Aorta (tissue), 5 donors: ENCODE measurements at regions not wholly inside any gene's neighbourhood (a gene's known extent, or its start where the extent isn't known, plus 50 kb on each side); places are given as distances from the start of the nearest gene placed in this dataset.

Experiments used
- ATAC-seq: fragments of 200-7000 bp; cut with Tn5 transposase; one replicate; pipeline ENCODE4 v1.9.1; 2022; ENCODE audit warnings: moderate library complexity; ENCODE audit not compliant: low FRiP score
- DNase-seq, 2 donors: peaks; one replicate each; pipeline ENCODE4 v3.0.0-alpha.2; 2020
- H3K27ac ChIP-seq, 2 donors: one replicate each; pipeline ENCODE4 v1.5.1; 2013; ENCODE audit warnings: low read length in 2 of 2, mild to moderate bottlenecking in 2 of 2, moderate library complexity in 2 of 2, control low read depth in 1 of 2, inconsistent platforms in 1 of 2, low read depth in 1 of 2
- H3K27me3 ChIP-seq, 2 donors: one replicate each; pipeline ENCODE4 v1.6.1; 2013; ENCODE audit warnings: control low read depth in 1 of 2, low read length in 1 of 2, mild to moderate bottlenecking in 1 of 2, moderate library complexity in 1 of 2; ENCODE audit not compliant: insufficient read depth in 2 of 2, control insufficient read depth in 1 of 2
- H3K36me3 ChIP-seq, 2 donors: one replicate each; pipeline ENCODE4 v1.6.1; 2013; ENCODE audit warnings: control low read depth in 1 of 2, low read length in 1 of 2, mild to moderate bottlenecking in 1 of 2; ENCODE audit not compliant: insufficient read depth in 2 of 2, control insufficient read depth in 1 of 2
- H3K4me1 ChIP-seq, 2 donors: one replicate each; pipeline ENCODE4 v1.6.1; 2013; ENCODE audit warnings: low read length in 2 of 2, control low read depth in 1 of 2, mild to moderate bottlenecking in 1 of 2, moderate library complexity in 1 of 2; ENCODE audit not compliant: insufficient read depth in 2 of 2, control insufficient read depth in 1 of 2
- H3K4me3 ChIP-seq, 2 donors: one replicate each; pipeline ENCODE4 v1.5.1; 2013; ENCODE audit warnings: low read length in 2 of 2, control low read depth in 1 of 2, mild to moderate bottlenecking in 1 of 2
- H3K9me3 ChIP-seq: one replicate; pipeline ENCODE4 v1.6.1; 2013; ENCODE audit warnings: mild to moderate bottlenecking, low read length; ENCODE audit not compliant: control insufficient read depth
- WGBS, 2 donors: extraction: QIAGEN DNeasy Blood & Tissue Kit; methylation state at CpG; one replicate each; pipeline ENCODE4 v1.1.7; 2013; 5-methylcytosine and 5-hydroxymethylcytosine counted together
- intact Hi-C, 2 donors: fragments of 100-400 bp; cut with DNase I; formaldehyde crosslinking; loops; one replicate each; pipeline versions ENCODE4 v1.14.2 to v1.15.0; 2022
- donor health status: healthy with polysubstance abuse.
- donor health status: Bipolar disorder and iron deficiency.
- donor health status: DM: no; HTN: no; CAD: no.
- donor health status: DM: no; HTN: no; CAD: no.
- donor health status: DM: yes; HTN: yes; CAD: no.

GRCh38 chr5:38070304-38070950 lies 187.9 kb upstream of the EGFLAM start:
- H3K4me3 ChIP-seq: no peak overlapping the region
- 88 to 93% methylated on average over 6 of the region's 6 CpGs for WGBS, 2 donors
- DNase-seq (no peak), ATAC-seq (no peak)
- H3K4me1 ChIP-seq: no peaks in the 10 kb centered on the region
- peaks cover 1% of the 10 kb centered on the region for H3K9me3 ChIP-seq
- intact Hi-C loops: no loop called here
- no peak overlapping the region for H3K27ac ChIP-seq
- no peaks in the 10 kb centered on the region for H3K36me3 ChIP-seq
- no peaks in the 10 kb centered on the region for H3K27me3 ChIP-seq

GRCh38 chr5:38069360-38069759 lies 189.0 kb upstream of the EGFLAM start:
- Histone ChIP-seq H3K27ac (no peak overlapping the region), H3K4me3 (no peak overlapping the region), H3K4me1 (no peaks in the 10 kb centered on the region), H3K36me3 (no peaks in the 10 kb centered on the region), H3K27me3 (no peaks in the 10 kb centered on the region), H3K9me3 (peaks cover under 1% of the 10 kb centered on the region)
- ATAC-seq: no peak
- DNase-seq: no peak
- WGBS, 2 donors: 74 to 78% methylated on average over 3 of the region's 3 CpGs
- intact Hi-C loops: no loop called here

DNA sequence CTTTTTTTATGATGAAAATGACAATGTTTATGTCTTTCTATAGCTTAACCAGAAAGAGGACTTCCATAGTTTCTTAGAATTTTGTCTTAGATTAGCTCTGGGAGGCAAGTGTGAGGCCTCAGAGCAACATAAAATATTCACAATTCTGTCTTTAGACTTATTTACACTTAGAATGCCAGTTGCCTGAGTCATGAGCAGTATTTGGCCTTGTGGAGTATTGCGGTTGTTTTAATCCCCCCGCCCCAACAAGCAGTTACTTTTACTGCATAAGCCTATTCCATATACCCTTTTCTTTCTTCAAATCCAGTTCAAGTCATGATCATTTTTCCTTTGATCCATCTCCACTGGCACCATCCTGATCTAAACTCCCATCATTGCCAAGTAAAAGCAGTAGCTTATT lies 198.0 kb upstream of the EGFLAM start:
- Histone ChIP-seq H3K4me3 (no peak overlapping the region), H3K4me1 (no peaks in the 10 kb centered on the region), H3K27ac (no peak overlapping the region), H3K36me3 (no peaks in the 10 kb centered on the region), H3K27me3 (peaks cover 0 to 2% of the 10 kb centered on the region in 2 donors), H3K9me3 (no peaks in the 10 kb centered on the region)
- 10 to 21% methylated on average over 2 of the region's 2 CpGs for WGBS, 2 donors
- intact Hi-C loops: no loop called here
- DNase-seq (no peak), ATAC-seq (no peak)

DNA sequence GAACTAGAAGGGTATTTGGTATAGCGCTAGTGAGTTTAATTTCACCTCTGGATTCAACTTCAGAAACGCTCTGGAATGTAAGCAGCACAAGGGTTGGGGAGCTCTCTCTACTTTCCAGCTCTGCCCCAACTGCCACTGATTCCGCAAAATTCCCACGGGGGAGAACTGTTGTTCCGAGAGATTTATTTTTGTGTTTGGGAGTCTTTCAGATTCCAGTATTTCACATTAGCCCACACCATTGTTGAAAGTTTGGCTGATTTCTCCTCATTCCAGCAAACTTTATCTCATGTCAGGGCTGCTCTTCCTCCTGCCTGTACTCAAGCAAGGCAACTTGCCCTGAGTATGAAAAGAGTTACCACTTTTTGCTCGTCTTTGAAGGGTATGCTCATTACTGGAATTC lies 198.5 kb upstream of the EGFLAM start:
- H3K27me3 ChIP-seq: peaks cover 0 to 2% of the 10 kb centered on the region in 2 donors
- no peaks in the 10 kb centered on the region for H3K36me3 ChIP-seq
- no peak for ATAC-seq
- H3K4me1 ChIP-seq: no peaks in the 10 kb centered on the region
- WGBS, 2 donors: 13 to 34% methylated on average over 6 of the region's 6 CpGs
- peaks cover 1% of the 10 kb centered on the region for H3K9me3 ChIP-seq
- H3K27ac ChIP-seq: no peak overlapping the region
- intact Hi-C loops: no loop called here
- DNase-seq: no peak
- H3K4me3 ChIP-seq: no peak overlapping the region

- ATAC-seq (no peak), DNase-seq (no peak)
- no peak overlapping the region for H3K4me3 ChIP-seq
- H3K4me1 ChIP-seq: no peaks in the 10 kb centered on the region
- H3K27me3 ChIP-seq: no peaks in the 10 kb centered on the region
- intact Hi-C loops: no loop called here
- no peak overlapping the region for H3K27ac ChIP-seq
- WGBS, 2 donors: 87 to 96% methylated on average over 12 of the region's 12 CpGs
- peaks cover 1% of the 10 kb centered on the region for H3K9me3 ChIP-seq
- no peaks in the 10 kb centered on the region for H3K36me3 ChIP-seq
These were observed 206.4 kb upstream of the EGFLAM start for GRCh38 chr5:38051711-38052511.

GRCh38 chr5:38048400-38048799 lies 208.6 kb upstream of the GDNF start:
- intact Hi-C loops: no loop called here
- H3K36me3 ChIP-seq: no peaks in the 10 kb centered on the region
- ATAC-seq (no peak), DNase-seq (no peak)
- no peaks in the 10 kb centered on the region for H3K9me3 ChIP-seq
- H3K27me3 ChIP-seq: no peaks in the 10 kb centered on the region
- H3K27ac ChIP-seq: no peak overlapping the region
- H3K4me1 ChIP-seq: no peaks in the 10 kb centered on the region
- no peak overlapping the region for H3K4me3 ChIP-seq
- WGBS, 2 donors: 80% methylated on average over 3 of the region's 3 CpGs

GRCh38 chr5:38046103-38046502 lies 206.3 kb upstream of the GDNF start:
- intact Hi-C loops: no loop called here
- Histone ChIP-seq H3K27me3 (no peaks in the 10 kb centered on the region), H3K4me3 (no peak overlapping the region), H3K4me1 (no peaks in the 10 kb centered on the region), H3K9me3 (no peaks in the 10 kb centered on the region), H3K27ac (no peak overlapping the region), H3K36me3 (no peaks in the 10 kb centered on the region)
- WGBS, 2 donors: 82 to 95% methylated on average over 7 of the region's 7 CpGs
- ATAC-seq: no peak
- no peak for DNase-seq

GRCh38 chr5:38045446-38045845 lies 205.6 kb upstream of the GDNF start:
- no peak for DNase-seq
- no peaks in the 10 kb centered on the region for H3K4me1 ChIP-seq
- ATAC-seq: no peak
- no peaks in the 10 kb centered on the region for H3K36me3 ChIP-seq
- no peak overlapping the region for H3K27ac ChIP-seq
- H3K4me3 ChIP-seq: no peak overlapping the region
- no peaks in the 10 kb centered on the region for H3K9me3 ChIP-seq
- intact Hi-C loops: no loop called here
- WGBS, 2 donors: 92 to 94% methylated on average over 1 of the region's 1 CpG
- no peaks in the 10 kb centered on the region for H3K27me3 ChIP-seq

DNA sequence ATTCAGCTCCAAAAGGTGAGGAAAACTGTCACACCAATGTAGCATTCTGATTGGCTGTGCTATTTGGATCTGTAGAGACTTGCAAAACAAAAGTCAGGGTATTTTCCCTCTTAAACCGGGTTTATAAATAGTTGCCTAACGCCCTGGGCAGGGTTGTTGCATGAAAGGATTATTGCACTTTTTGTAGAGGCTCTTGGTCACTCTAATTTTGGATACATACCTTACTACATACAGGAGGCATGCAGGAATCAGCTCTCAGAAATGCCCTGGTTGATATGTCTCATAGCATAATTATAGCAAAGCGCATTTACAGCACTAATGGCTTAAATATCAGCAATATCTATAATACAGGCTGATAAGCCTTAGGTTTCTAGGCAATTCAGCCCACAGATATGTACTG lies 200.0 kb upstream of the GDNF start:
- Histone ChIP-seq H3K27ac (no peak overlapping the region), H3K9me3 (no peaks in the 10 kb centered on the region), H3K36me3 (no peaks in the 10 kb centered on the region), H3K4me1 (no peaks in the 10 kb centered on the region), H3K4me3 (no peak overlapping the region), H3K27me3 (no peaks in the 10 kb centered on the region)
- DNase-seq (no peak), ATAC-seq (no peak)
- intact Hi-C loops: no loop called here
- WGBS, 2 donors: 28 to 38% methylated on average over 3 of the region's 3 CpGs
